SK-N-SH treated with all-trans-retinoic acid at 6 μM for 48 hours (cell line): ENCODE measurements at regions not wholly inside any gene's neighbourhood (a gene's known extent, or its start where the extent isn't known, plus 50 kb on each side); places are given as distances from the start of the nearest gene placed in this dataset.

Experiments used
- ARNTL ChIP-seq: fragments of 450-650 bp; formaldehyde crosslinking; IDR thresholded peaks from 2 replicates; pipeline ENCODE4 v1.5.0; 2020; ENCODE audit warnings: low read depth, mild to moderate bottlenecking, moderate library complexity, borderline replicate concordance
- BACH2 ChIP-seq: fragments of 250-450 bp; sonication (Bioruptor Pico); IDR thresholded peaks from 2 replicates; pipeline ENCODE4 v1.9.0; 2021; ENCODE audit warnings: mild to moderate bottlenecking, borderline replicate concordance
- CREB5 ChIP-seq: fragments of 250-450 bp; sonication (Bioruptor Pico); IDR thresholded peaks from 2 replicates; pipeline ENCODE4 v1.5.1; 2020; ENCODE audit warnings: low read depth, mild to moderate bottlenecking, moderate library complexity
- CSRNP3 ChIP-seq: fragments of 250-450 bp; sonication (Bioruptor Pico); IDR thresholded peaks from 2 replicates; pipeline ENCODE4 v1.5.1; 2021; ENCODE audit warnings: mild to moderate bottlenecking, moderate library complexity
- ESRRG ChIP-seq: fragments of 250-450 bp; sonication (Bioruptor Pico); IDR thresholded peaks from 2 replicates; pipeline ENCODE4 v1.6.1; 2021; ENCODE audit warnings: mild to moderate bottlenecking
- PPARA ChIP-seq: fragments of 250-450 bp; sonication (Bioruptor Pico); IDR thresholded peaks from 2 replicates; pipeline ENCODE4 v1.5.0; 2020; ENCODE audit warnings: mild to moderate bottlenecking, borderline replicate concordance
- RARB ChIP-seq: fragments of 250-450 bp; sonication (Bioruptor Pico); IDR thresholded peaks from 2 replicates; pipeline ENCODE4 v1.8.0; 2021; ENCODE audit warnings: mild to moderate bottlenecking, moderate library complexity
- TCF4 ChIP-seq: fragments of 250-450 bp; sonication (Bioruptor Pico); IDR thresholded peaks from 2 replicates; pipeline ENCODE4 v1.8.0; 2021; ENCODE audit warnings: mild to moderate bottlenecking, moderate library complexity, borderline replicate concordance
- TSHZ2 ChIP-seq: fragments of 250-450 bp; sonication (Bioruptor Pico); IDR thresholded peaks from 2 replicates; pipeline ENCODE4 v1.5.0; 2020; ENCODE audit warnings: mild to moderate bottlenecking, moderate library complexity
- ZFP3 ChIP-seq: fragments of 250-450 bp; sonication (Bioruptor Pico); IDR thresholded peaks from 2 replicates; pipeline ENCODE4 v1.5.0; 2020; ENCODE audit warnings: mild to moderate bottlenecking, moderate library complexity
- TF ChIP-seq, protein P1 (sequence below): fragments of 250-450 bp; sonication (Bioruptor Pico); IDR thresholded peaks from 2 replicates; pipeline ENCODE4 v1.8.0; 2020; ENCODE audit warnings: mild to moderate bottlenecking, moderate library complexity, borderline replicate concordance

- TF ChIP-seq CREB5 (CRISPR knock-in tag) (no peak), TSHZ2 (CRISPR knock-in tag) (no peak), RARB (no peak), ZFP3 (CRISPR knock-in tag) (no peak), TCF4 (CRISPR knock-in tag) (no peak), CSRNP3 (CRISPR knock-in tag) (no peak), ARNTL (CRISPR knock-in tag) (no peak), PPARA (CRISPR knock-in tag) (no peak), BACH2 (no peak), ESRRG (CRISPR knock-in tag) (no peak)
- TF ChIP-seq, protein P1, sequence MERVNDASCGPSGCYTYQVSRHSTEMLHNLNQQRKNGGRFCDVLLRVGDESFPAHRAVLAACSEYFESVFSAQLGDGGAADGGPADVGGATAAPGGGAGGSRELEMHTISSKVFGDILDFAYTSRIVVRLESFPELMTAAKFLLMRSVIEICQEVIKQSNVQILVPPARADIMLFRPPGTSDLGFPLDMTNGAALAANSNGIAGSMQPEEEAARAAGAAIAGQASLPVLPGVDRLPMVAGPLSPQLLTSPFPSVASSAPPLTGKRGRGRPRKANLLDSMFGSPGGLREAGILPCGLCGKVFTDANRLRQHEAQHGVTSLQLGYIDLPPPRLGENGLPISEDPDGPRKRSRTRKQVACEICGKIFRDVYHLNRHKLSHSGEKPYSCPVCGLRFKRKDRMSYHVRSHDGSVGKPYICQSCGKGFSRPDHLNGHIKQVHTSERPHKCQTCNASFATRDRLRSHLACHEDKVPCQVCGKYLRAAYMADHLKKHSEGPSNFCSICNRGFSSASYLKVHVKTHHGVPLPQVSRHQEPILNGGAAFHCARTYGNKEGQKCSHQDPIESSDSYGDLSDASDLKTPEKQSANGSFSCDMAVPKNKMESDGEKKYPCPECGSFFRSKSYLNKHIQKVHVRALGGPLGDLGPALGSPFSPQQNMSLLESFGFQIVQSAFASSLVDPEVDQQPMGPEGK (CRISPR knock-in tag) = no peak
Observed at GRCh38 chr5:158369241-158369640, 510.3 kb upstream of the CLINT1 start.
